GM21526 (cell line): ENCODE measurements at regions not wholly inside any gene's neighbourhood (a gene's known extent, or its start where the extent isn't known, plus 50 kb on each side); places are given as distances from the start of the nearest gene placed in this dataset.
A peak's percentile ranks its signal among the peaks of the same experiment; 100 is the strongest.

Experiments used
- ATAC-seq: cut with Tn5 transposase; IDR thresholded peaks from one replicate; pipeline ENCODE4 v1.9.1; 2021; ENCODE audit warnings: moderate library complexity; ENCODE audit not compliant: unreplicated experiment, low FRiP score

DNA sequence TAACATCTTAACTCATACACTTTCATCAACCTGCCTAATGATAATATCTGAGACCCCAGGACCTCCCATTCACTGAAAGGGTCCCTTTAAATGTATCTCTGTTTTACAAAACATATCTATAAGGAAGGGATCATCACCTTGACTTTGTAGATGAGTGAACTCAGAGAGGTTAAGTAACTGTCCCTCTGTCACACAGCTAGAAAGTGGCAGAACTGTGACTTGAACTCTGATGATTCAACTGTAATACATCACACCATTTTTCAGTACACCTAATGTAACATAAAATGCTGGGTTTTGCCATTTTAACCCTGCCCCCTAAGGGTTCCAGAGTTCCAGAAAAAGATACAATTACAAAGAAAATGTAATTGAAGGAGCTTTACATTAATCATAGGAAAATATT, 234.6 kb downstream of the ZEB2 start:
- no peak for ATAC-seq

DNA sequence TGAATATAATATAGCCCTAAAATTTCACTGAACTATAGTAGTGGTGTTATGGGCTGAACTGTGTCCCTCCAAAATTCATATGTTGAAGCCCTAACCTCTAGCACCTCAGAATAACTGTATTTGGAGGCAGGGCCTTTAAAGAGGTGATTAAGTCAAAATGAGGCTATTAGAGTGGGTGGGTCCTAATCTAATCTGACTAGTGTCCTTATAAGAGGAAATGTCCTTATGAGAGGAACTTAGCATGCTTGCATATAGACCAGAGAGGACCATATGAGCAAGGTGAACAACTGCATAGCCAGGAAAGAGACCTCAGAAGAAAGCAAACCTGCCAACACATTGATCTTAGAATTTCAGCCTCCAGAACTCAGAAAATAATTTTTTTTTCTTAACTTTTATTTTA, 238.4 kb downstream of the ZEB2 start:
- no peak for ATAC-seq

- no peak for ATAC-seq
Measured at GRCh38 chr2:144280009-144280408, 239.9 kb downstream of the ZEB2 start.

DNA sequence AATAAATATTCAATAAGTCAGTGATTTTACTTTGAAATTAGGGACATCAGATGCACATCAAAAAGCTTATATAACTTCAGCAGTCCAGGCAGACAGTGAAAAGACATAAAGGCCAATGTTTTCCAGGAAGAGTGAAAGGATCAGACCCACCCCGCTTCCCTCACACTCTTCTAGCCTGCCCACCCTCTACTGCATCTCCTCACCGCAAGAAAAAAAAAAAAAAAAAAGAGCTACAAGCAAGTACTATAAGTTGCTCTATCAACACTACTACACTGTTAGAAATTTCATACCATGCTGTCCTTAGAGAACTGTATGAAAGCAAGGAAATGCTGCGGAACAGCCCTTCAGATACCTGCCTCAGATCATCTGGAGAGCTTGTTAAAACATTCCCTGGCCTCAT, 240.8 kb downstream of the ZEB2 start:
- ATAC-seq, result no peak

DNA sequence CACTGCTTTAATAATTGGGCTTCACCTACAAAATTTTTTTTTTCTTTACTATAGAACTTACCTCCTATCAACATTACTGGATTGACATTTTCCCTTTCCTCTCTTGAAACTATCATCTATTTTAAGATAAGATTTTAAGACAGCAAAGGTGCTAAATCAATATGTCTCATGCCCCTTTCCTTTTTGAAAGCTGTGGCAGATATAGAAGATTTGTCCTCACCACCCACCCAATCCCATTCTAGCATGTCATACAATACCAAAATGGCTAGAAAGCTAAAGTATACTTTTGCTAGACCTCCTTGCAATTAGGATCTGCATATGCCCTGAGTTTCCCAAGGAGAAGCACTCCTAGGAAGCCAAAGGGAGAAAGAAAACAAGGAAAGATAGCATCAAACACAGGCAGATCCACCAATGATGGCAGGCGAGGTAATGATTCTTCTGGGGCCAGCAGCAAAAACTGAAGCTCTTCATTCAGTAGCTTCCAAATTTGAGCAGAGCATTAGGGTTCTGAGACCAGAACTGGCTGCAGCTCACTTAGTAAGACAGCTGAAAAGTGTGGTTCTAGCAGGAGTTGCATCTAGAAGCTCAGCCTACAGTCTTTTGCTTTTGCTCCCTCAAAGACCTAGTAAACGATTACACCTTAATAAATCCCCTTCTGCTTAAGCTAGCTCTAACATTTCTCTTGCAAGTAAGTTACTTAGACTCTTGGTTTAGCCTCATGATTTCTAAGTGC, 242.1 kb downstream of the ZEB2 start:
- no peak for ATAC-seq

GRCh38 chr2:144275340-144275739, 244.6 kb downstream of the ZEB2 start:
- ATAC-seq, result no peak

DNA sequence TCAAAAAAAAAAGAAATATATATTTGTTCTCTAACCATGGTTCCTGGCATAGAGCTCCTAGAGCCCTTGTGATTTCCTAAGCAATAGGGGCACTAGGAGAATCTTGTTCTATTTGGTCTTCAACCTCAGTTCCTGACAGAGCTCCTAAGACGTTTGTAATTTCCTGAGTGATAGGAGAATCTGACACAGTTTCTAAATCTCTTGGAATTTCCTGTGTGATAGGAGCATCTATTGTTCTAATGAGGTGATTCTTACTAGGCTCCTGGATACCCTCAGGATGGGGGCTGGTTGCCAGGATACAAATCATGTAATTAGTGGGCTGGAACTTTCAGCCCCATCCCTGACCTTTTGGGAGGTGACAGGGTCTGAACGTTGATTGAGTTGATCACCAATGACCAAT, 245.8 kb downstream of the ZEB2 start:
- no peak for ATAC-seq

DNA sequence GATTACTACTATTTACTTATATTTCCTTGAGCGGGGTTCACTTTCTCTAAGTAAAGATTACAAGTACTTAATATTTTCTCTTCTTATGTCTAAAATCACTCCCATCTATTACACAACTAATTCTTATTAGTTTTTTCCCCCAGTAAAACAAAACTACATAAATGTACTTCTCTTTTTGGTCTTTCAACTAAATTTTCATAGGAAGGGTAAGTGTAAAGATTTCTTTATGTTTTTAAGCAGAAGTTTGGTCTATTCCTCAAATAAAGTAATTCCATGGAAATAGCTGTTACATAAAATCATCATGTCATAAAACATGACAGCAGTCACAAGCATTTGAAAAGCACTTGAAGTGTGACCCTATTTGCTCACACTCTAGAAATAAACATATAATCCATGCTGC, 249.0 kb downstream of the ZEB2 start:
- ATAC-seq, result no peak

- ATAC-seq, result no peak
Measured at GRCh38 chr2:144268036-144268678, 251.8 kb downstream of the ZEB2 start.

- peak; percentile 70 for ATAC-seq
Measured at GRCh38 chr2:144267239-144267638, 252.7 kb downstream of the ZEB2 start.

DNA sequence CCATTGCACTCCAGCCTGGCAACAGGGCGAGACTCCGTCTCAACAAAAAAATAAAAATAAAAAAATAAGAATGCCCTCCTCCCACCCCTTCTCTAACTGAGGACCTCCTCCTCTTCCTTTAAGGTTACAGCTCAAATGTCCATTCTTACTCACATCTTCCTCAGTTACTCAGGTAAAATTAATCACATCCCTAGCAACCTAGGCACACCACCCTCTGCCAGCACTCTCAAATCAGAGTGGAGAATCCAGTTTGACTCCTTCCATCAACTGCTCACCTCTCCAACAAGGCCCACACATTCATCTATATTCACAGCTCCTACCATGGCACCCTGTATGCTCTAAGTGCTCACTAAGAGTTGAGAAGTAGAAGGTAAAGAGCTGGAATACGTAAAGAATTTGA, 254.3 kb downstream of the ZEB2 start:
- no peak for ATAC-seq

- no peak for ATAC-seq
Measured at GRCh38 chr2:144261966-144262365, 258.0 kb downstream of the ZEB2 start.

DNA sequence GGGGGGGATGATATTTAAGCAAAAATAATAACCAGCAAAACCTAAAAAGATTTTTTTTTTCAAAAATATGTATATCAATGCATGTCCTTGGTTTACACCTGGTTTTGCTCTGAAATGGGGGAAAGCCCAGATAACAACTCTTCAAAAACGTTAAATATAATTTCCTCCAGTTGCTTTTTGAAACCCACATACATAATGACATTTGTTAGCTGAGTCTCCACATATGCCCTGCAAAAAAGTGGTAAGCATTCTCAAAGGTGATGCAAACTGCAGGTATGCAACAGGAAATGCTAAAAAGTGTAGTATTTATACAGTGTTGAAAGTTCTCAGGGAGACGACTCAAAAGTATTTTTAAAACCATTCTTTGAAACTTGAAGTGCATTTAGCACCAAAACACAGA, 258.6 kb downstream of the ZEB2 start:
- no peak for ATAC-seq

DNA sequence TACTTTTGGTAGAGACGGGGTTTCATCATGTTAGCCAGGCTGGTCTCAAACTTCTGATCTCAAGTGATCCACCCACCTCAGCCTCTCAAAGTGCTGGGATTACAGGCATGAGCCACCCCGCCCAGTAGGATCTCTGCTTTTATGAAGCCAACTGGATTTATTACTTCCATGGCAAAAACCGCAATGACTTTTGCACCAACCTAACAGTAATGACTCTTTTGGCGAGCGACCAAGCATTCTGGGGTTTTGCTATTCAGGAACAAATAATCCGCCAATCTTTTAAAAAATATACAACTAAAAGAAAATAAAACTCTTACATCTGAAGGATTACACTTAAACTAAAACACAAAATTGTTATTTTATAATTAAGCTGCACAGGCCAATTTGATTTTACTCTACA, 260.6 kb downstream of the ZEB2 start:
- ATAC-seq, result no peak

- ATAC-seq, result no peak
Measured at GRCh38 chr2:144258154-144258553, 261.8 kb downstream of the ZEB2 start.

- ATAC-seq, result no peak
Measured at GRCh38 chr2:144256996-144257707, 262.8 kb downstream of the ZEB2 start.

GRCh38 chr2:144254342-144255235, 265.3 kb downstream of the ZEB2 start:
- no peak for ATAC-seq

GRCh38 chr2:144253743-144254142, 266.2 kb downstream of the ZEB2 start:
- no peak for ATAC-seq

- no peak for ATAC-seq
Measured at GRCh38 chr2:144252694-144253093, 267.2 kb downstream of the ZEB2 start.

DNA sequence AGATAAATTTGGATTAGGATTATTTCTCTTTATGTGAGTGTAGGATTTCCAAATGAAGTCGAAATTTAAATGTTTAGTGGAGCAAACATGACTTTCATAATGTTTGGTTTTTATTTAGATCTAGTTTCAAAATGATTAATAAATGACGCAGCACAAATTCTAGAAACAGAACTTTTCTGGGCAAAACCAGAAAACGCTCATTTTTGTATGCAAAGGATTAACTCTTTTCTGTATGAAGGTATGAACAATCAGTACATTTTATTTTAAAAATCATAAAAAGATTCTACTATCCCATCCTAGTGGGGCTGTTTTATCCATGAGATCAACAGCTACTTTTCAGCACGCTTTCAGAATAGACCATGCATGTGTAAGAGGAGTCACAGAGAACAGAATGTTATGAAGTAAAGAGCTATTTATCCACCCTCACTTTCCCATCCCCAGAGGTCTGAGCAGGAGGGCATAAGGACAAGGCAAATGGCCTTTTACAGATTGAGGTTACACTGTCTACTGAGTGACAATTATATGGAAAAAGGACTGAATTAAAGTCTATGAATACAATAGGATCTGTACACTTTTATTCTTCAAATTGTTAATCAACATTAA, 270.8 kb downstream of the ZEB2 start:
- no peak for ATAC-seq
